Ectodermal cell (in vitro differentiated cells): ENCODE measurements at regions not wholly inside any gene's neighbourhood (a gene's known extent, or its start where the extent isn't known, plus 50 kb on each side); places are given as distances from the start of the nearest gene placed in this dataset.

Experiments
- H3K27ac ChIP-seq: 2 replicates; pipeline ENCODE4 v1.7.0; 2013; ENCODE audit warnings: mild to moderate bottlenecking, low read depth, low read length; ENCODE audit not compliant: insufficient read depth, poor library complexity, severe bottlenecking
- H3K27me3 ChIP-seq: 2 replicates; pipeline ENCODE4 v1.7.0; 2013; ENCODE audit warnings: mild to moderate bottlenecking, low read length; ENCODE audit not compliant: insufficient read depth, control insufficient read depth, poor library complexity, severe bottlenecking
- H3K36me3 ChIP-seq: one replicate; pipeline ENCODE4 v1.7.0; 2013; ENCODE audit warnings: low read length; ENCODE audit not compliant: control insufficient read depth, insufficient read depth
- H3K4me1 ChIP-seq: one replicate; pipeline ENCODE4 v1.7.0; 2013; ENCODE audit warnings: low read length; ENCODE audit not compliant: control insufficient read depth, insufficient read depth
- H3K4me3 ChIP-seq: 2 replicates; pipeline ENCODE4 v1.7.0; 2013; ENCODE audit warnings: low read depth, low read length, control low read depth; ENCODE audit not compliant: insufficient read depth
- H3K9me3 ChIP-seq: 2 replicates; pipeline ENCODE4 v1.7.0; 2013; ENCODE audit warnings: mild to moderate bottlenecking, low read length, moderate library complexity; ENCODE audit not compliant: control insufficient read depth
- WGBS, 2 experiments: methylation state at CpG; one replicate each; pipeline ENCODE4 v1.1.7; 2013; ENCODE audit warnings: missing lambda C conversion rate in 2 of 2; 5-methylcytosine and 5-hydroxymethylcytosine counted together

- Histone ChIP-seq H3K4me1 (no peaks in the 10 kb centered on the region), H3K27ac (no peak overlapping the region), H3K27me3 (no peaks in the 10 kb centered on the region), H3K36me3 (no peaks in the 10 kb centered on the region), H3K9me3 (no peaks in the 10 kb centered on the region), H3K4me3 (no peak overlapping the region)
- 94 to 97% methylated on average over 4 of the region's 4 CpGs for WGBS, 2 experiments
Observed at GRCh38 chr3:59303452-59303851, 253.6 kb upstream of the CFAP20DC start.

- H3K27me3 ChIP-seq: no peaks in the 10 kb centered on the region
- WGBS, 2 experiments: 88 to 93% methylated on average over 3 to 5 of the region's 5 CpGs
- no peaks in the 10 kb centered on the region for H3K4me1 ChIP-seq
- H3K9me3 ChIP-seq: no peaks in the 10 kb centered on the region
- H3K4me3 ChIP-seq: no peak overlapping the region
- H3K36me3 ChIP-seq: no peaks in the 10 kb centered on the region
- no peak overlapping the region for H3K27ac ChIP-seq
Observed at GRCh38 chr3:59302442-59302841, 252.6 kb upstream of the CFAP20DC start.

- WGBS, 2 experiments: 89 to 92% methylated on average over 1 of the region's 1 CpG
- no peaks in the 10 kb centered on the region for H3K27me3 ChIP-seq
- H3K4me3 ChIP-seq: no peak overlapping the region
- no peaks in the 10 kb centered on the region for H3K4me1 ChIP-seq
- H3K27ac ChIP-seq: no peak overlapping the region
- no peaks in the 10 kb centered on the region for H3K9me3 ChIP-seq
- H3K36me3 ChIP-seq: no peaks in the 10 kb centered on the region
Observed at GRCh38 chr3:59300733-59301132, 250.9 kb upstream of the CFAP20DC start.

- Histone ChIP-seq H3K4me3 (no peak overlapping the region), H3K9me3 (no peaks in the 10 kb centered on the region), H3K27me3 (no peaks in the 10 kb centered on the region), H3K27ac (no peak overlapping the region), H3K36me3 (no peaks in the 10 kb centered on the region), H3K4me1 (no peaks in the 10 kb centered on the region)
- WGBS, 2 experiments: no CpG with 5 or more reads among the region's 2 CpGs
Observed at GRCh38 chr3:59299561-59299960, 249.7 kb upstream of the CFAP20DC start.

- H3K27ac ChIP-seq: no peak overlapping the region
- H3K27me3 ChIP-seq: no peaks in the 10 kb centered on the region
- H3K9me3 ChIP-seq: no peaks in the 10 kb centered on the region
- no peaks in the 10 kb centered on the region for H3K36me3 ChIP-seq
- H3K4me3 ChIP-seq: no peak overlapping the region
- no peaks in the 10 kb centered on the region for H3K4me1 ChIP-seq
Observed at GRCh38 chr3:59290358-59290757, 240.5 kb upstream of the CFAP20DC start.

GRCh38 chr3:59289831-59290230 lies 240.0 kb upstream of the CFAP20DC start:
- no peaks in the 10 kb centered on the region for H3K4me1 ChIP-seq
- H3K9me3 ChIP-seq: no peaks in the 10 kb centered on the region
- no peak overlapping the region for H3K27ac ChIP-seq
- H3K27me3 ChIP-seq: no peaks in the 10 kb centered on the region
- no peak overlapping the region for H3K4me3 ChIP-seq
- no peaks in the 10 kb centered on the region for H3K36me3 ChIP-seq
- WGBS, 2 experiments: 91% methylated on average over 1 of the region's 1 CpG; no CpG with 5 or more reads in 1 of the 2 experiments

- Histone ChIP-seq H3K27ac (no peak overlapping the region), H3K36me3 (no peaks in the 10 kb centered on the region), H3K27me3 (no peaks in the 10 kb centered on the region), H3K9me3 (no peaks in the 10 kb centered on the region), H3K4me3 (no peak overlapping the region), H3K4me1 (no peaks in the 10 kb centered on the region)
- 61 to 63% methylated on average over 3 of the region's 3 CpGs for WGBS, 2 experiments
Observed at GRCh38 chr3:59288951-59289350, 239.1 kb upstream of the CFAP20DC start.

- Histone ChIP-seq H3K27ac (no peak overlapping the region), H3K4me3 (no peak overlapping the region), H3K27me3 (no peaks in the 10 kb centered on the region), H3K4me1 (no peaks in the 10 kb centered on the region), H3K36me3 (no peaks in the 10 kb centered on the region), H3K9me3 (no peaks in the 10 kb centered on the region)
- WGBS, 2 experiments: 91 to 99% methylated on average over 2 of the region's 2 CpGs
Observed at GRCh38 chr3:59286791-59287531, 237.1 kb upstream of the CFAP20DC start.

GRCh38 chr3:59285560-59285959 lies 235.7 kb upstream of the CFAP20DC start:
- Histone ChIP-seq H3K4me3 (no peak overlapping the region), H3K27me3 (no peaks in the 10 kb centered on the region), H3K4me1 (no peaks in the 10 kb centered on the region), H3K36me3 (no peaks in the 10 kb centered on the region), H3K9me3 (no peaks in the 10 kb centered on the region), H3K27ac (no peak overlapping the region)
- WGBS, 2 experiments: 100% methylated on average over 2 of the region's 2 CpGs

GRCh38 chr3:59284926-59285325 lies 235.1 kb upstream of the CFAP20DC start:
- Histone ChIP-seq H3K4me1 (no peaks in the 10 kb centered on the region), H3K9me3 (no peaks in the 10 kb centered on the region), H3K4me3 (no peak overlapping the region), H3K27me3 (no peaks in the 10 kb centered on the region), H3K27ac (no peak overlapping the region), H3K36me3 (no peaks in the 10 kb centered on the region)
- WGBS, 2 experiments: 85% methylated on average over 1 of the region's 1 CpG; no CpG with 5 or more reads in 1 of the 2 experiments
